ENCODE measurements at regions not wholly inside any gene's neighbourhood (a gene's known extent, or its start where the extent isn't known, plus 50 kb on each side); places are given as distances from the start of the nearest gene placed in this dataset.

DNA sequence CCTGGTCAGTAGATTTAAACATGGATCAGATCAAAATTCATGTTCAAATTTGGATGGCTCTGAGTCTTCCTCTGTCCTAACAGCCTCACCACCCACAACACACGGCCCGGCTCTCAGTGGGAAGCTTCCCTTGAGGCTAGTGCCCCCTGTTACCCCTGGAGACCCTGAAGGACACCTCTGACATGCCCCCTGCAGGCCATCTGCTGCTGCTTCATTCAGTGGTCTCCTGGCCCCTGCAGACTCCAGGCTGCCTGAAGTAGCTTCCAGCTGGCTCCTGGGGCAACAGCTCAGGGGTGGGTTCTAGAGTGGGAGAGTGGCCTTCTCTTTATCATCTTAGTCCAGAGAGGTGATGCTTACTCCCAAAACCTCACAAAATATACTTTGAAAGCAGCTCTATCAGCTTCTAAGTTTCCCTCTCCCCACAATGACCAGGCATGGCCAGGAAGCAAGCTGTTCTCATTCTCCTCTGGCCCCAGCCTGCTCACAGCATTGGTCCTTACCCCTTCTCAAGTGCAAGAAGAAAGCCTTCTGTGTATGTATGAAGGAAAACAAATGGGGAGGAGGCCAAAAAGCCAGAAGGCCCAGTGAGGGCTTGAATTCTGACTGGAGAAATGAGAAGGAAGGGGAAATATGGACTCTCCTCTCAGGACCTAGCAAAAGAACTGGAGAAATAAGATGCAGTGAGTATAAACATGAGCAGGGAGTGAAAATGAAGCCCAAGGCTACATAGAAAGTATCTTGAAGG is 189.6 kb upstream of the INHBA start:
- Histone ChIP-seq H3K4me3 (ENCODE audit: low read depth, low read length) (no peak overlapping the region), H3K27ac (ENCODE audit: low read depth, low read length) (no peak overlapping the region), H3K27me3 (ENCODE audit: control insufficient read depth, insufficient read depth, low read length) (no peaks in the 10 kb centered on the region), H3K9me3 (ENCODE audit: control insufficient read depth, insufficient read depth, low read length) (no peaks in the 10 kb centered on the region)
- CTCF ChIA-PET, result interaction anchor here (1.1 kb wide), 1 partner anchor 187 kb away, joined by 3 read pairs; no protein-coding TSS in a partner anchor
- POLR2A ChIA-PET, result no interaction called here
- TF ChIP-seq, protein P1, sequence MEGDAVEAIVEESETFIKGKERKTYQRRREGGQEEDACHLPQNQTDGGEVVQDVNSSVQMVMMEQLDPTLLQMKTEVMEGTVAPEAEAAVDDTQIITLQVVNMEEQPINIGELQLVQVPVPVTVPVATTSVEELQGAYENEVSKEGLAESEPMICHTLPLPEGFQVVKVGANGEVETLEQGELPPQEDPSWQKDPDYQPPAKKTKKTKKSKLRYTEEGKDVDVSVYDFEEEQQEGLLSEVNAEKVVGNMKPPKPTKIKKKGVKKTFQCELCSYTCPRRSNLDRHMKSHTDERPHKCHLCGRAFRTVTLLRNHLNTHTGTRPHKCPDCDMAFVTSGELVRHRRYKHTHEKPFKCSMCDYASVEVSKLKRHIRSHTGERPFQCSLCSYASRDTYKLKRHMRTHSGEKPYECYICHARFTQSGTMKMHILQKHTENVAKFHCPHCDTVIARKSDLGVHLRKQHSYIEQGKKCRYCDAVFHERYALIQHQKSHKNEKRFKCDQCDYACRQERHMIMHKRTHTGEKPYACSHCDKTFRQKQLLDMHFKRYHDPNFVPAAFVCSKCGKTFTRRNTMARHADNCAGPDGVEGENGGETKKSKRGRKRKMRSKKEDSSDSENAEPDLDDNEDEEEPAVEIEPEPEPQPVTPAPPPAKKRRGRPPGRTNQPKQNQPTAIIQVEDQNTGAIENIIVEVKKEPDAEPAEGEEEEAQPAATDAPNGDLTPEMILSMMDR (IDR thresholded peaks at IDR 0.05; ENCODE audit: low read depth, low read length), result no peak
- no peak for DNase-seq (ENCODE audit: low read depth, low spot score)

DNA sequence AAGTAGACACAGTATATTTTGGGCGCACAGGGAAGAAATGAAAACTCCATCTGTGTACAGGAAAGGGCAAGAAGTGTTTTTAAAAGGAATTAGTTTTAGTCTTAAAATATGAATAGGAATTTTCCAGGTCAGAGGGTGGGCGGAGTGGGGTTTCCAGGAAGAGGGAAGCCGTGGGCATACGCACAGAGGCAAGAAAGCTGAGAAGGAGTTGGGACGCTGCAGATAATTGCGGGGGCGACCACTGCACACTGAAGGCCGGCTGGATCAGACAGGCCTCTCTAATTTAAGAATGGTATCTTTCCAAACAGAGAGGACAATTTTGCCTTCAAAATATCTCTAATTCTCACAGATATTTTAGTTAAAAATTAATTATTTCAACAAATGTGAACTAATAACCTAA is 189.1 kb upstream of the INHBA start:
- CTCF ChIA-PET, result interaction anchor here (1.1 kb wide), 1 partner anchor 187 kb away, joined by 3 read pairs; no protein-coding TSS in a partner anchor
- no peaks in the 10 kb centered on the region for H3K27me3 ChIP-seq (ENCODE audit: control insufficient read depth, insufficient read depth, low read length)
- TF ChIP-seq, protein P1 (IDR thresholded peaks at IDR 0.05; ENCODE audit: low read depth, low read length), result no peak
- no peak for DNase-seq (ENCODE audit: low read depth, low spot score)
- no peak overlapping the region for H3K27ac ChIP-seq (ENCODE audit: low read depth, low read length)
- POLR2A ChIA-PET, result no interaction called here
- no peaks in the 10 kb centered on the region for H3K9me3 ChIP-seq (ENCODE audit: control insufficient read depth, insufficient read depth, low read length)
- H3K4me3 ChIP-seq (ENCODE audit: low read depth, low read length), result no peak overlapping the region

DNA sequence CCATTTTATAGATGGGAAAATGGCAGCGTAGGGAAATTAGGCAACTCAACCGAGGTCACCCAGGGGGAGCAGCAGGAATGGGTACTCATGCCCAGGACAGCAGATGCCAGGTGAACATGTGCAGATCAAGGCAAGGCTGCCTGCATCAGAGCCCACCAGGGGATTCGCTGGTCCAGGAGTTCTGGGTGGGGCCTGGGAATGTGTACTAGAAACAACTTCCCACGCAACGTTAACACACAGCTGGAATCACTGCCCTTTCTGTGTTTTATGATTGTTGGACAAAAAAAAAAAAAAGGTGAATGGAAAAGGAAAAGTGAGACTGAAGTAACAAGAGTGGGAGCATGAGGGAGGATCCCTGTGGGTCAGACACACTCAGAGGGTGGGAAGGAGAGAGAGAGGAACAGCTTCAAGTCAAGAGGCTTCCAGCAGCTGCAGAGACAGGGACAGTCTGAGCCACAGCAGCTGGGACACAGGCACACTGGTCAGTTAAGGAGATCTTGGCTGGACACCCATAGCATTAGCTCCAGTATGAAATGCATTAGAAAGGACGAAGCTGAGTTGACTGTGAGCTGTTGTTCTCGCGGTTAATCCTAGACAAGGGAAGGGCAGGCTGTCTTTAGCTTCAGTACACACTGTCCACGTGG is 187.9 kb upstream of the INHBA start:
- H3K27me3 ChIP-seq (ENCODE audit: control insufficient read depth, insufficient read depth, low read length), result no peaks in the 10 kb centered on the region
- DNase-seq (ENCODE audit: low read depth, low spot score), result no peak
- CTCF ChIA-PET, result no interaction called here
- TF ChIP-seq, protein P1 (IDR thresholded peaks at IDR 0.05; ENCODE audit: low read depth, low read length), result no peak
- H3K27ac ChIP-seq (ENCODE audit: low read depth, low read length), result no peak overlapping the region
- POLR2A ChIA-PET, result no interaction called here
- H3K4me3 ChIP-seq (ENCODE audit: low read depth, low read length), result no peak overlapping the region
- no peaks in the 10 kb centered on the region for H3K9me3 ChIP-seq (ENCODE audit: control insufficient read depth, insufficient read depth, low read length)

DNA sequence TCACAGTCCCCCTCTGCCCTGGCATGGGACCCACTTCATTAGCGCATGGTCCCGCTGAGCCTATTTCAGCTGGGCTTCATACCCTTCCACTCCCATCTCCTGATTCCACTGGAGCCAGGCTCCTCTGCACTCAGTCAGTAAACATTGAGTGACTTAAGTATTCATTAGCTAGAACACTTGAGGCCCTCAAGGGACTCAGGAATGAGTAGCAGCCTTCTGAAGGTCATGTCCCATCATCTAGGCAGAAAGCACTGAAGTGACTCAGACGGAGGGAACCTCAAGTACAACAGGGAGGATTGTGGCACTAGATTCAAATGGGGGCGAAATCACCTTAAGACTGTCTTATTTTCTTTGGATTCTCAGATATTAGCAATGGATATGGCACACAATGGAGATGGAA is 186.6 kb upstream of the INHBA start:
- no peak for DNase-seq (ENCODE audit: low read depth, low spot score)
- TF ChIP-seq, protein P1 (IDR thresholded peaks at IDR 0.05; ENCODE audit: low read depth, low read length), result no peak
- POLR2A ChIA-PET, result no interaction called here
- H3K27me3 ChIP-seq (ENCODE audit: control insufficient read depth, insufficient read depth, low read length), result no peaks in the 10 kb centered on the region
- no peaks in the 10 kb centered on the region for H3K9me3 ChIP-seq (ENCODE audit: control insufficient read depth, insufficient read depth, low read length)
- H3K27ac ChIP-seq (ENCODE audit: low read depth, low read length), result no peak overlapping the region
- no peak overlapping the region for H3K4me3 ChIP-seq (ENCODE audit: low read depth, low read length)
- CTCF ChIA-PET, result interaction anchor here (1.0 kb wide), 1 partner anchor 51 kb away, joined by 3 read pairs; no protein-coding TSS in a partner anchor

DNA sequence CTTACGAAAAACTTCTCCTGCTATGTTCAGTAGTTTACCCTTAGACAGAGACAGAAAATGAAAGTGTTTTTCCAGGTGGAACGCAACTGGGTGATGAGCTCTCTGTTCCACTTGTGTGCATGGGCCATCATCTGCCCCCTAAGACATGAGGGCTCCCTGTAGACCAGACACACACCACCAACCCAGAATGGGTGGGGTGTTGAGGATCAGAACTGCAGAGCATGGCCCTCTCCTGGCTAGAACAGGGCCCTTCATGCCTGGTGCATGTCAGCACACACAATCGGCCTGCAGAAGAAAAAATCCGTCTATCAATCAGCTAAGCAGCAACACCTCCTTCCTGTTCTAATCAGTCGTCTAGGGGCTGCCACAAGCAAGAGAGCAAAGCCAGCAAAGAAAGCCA is 186.2 kb upstream of the INHBA start:
- no peak overlapping the region for H3K4me3 ChIP-seq (ENCODE audit: low read depth, low read length)
- H3K27ac ChIP-seq (ENCODE audit: low read depth, low read length), result no peak overlapping the region
- ChIA-PET POLR2A (no interaction called here), CTCF (interaction anchor here (1.0 kb wide), 1 partner anchor 52 kb away, joined by 3 read pairs; no protein-coding TSS in a partner anchor)
- no peaks in the 10 kb centered on the region for H3K27me3 ChIP-seq (ENCODE audit: control insufficient read depth, insufficient read depth, low read length)
- TF ChIP-seq, protein P1 (IDR thresholded peaks at IDR 0.05; ENCODE audit: low read depth, low read length), result no peak
- no peak for DNase-seq (ENCODE audit: low read depth, low spot score)
- H3K9me3 ChIP-seq (ENCODE audit: control insufficient read depth, insufficient read depth, low read length), result no peaks in the 10 kb centered on the region

Data from AG04450 (cell line).